ENCODE measurements at regions not wholly inside any gene's neighbourhood (a gene's known extent, or its start where the extent isn't known, plus 50 kb on each side); places are given as distances from the start of the nearest gene placed in this dataset.
"Not testable (repeated sequence)": the region's sequence is repeated elsewhere in the genome, so short reads cannot be mapped to it uniquely, and the experiment has no call there.

DNA sequence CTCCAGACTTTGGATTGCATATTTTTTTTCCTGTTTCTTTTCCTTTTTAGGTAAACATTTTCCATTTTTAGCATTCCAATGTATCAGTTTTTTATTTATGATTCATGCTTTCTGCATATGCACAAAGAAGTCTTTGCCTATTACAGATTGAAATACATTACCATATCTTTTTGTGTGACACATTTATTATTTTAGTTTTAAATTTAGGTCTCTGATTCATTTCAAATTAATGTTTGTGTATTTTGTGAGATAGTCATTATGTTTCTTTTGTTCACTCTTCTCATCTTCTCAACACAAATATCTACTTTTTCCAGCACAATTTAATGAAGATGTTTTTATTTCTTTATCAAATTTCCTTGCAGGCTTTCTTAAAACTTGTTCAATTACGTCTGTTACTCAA lies 838.0 kb upstream of the CDH18 start:
- not testable (repeated sequence) for DNase-seq (ENCODE audit: low spot score)

DNA sequence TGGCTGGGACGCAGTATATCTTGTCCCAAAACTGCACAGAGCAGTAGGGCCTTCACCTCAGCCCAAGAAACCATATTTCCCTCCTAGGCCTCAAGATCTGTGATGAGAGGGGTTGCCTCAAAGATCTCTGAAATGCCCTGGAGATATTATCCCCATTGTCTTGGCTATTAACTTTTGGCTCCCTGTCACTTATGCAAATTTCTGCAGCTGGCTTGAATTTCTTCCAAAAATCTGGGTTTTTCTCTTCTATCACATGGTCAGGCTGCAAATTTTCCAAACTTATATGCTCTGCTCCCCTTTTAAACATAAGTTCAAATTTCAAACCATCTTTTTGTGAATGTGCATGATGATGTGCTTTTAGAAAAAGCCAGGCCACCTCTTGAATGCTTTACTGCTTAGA lies 809.2 kb upstream of the CDH18 start:
- not testable (repeated sequence) for DNase-seq (ENCODE audit: low spot score)

DNA sequence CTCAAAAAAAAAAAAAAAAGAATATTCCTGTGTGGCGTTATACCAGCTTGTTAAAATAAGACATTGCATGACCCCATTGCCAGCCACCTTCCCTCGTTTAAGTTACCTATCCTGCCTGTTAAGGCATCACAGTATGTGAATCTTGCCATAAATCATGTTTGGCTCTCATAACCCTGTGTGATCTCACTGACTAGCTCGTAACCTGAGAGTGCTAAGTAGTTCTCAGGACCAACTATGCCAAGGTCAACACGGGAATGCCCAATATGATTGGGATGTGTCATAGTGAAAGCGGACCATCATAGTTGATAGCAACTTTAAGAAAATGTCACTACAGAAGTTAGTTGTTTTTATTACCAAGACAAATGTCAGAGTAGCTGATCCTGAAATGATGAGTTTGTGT lies 796.8 kb upstream of the CDH18 start:
- not testable (repeated sequence) for DNase-seq (ENCODE audit: low spot score)

DNA sequence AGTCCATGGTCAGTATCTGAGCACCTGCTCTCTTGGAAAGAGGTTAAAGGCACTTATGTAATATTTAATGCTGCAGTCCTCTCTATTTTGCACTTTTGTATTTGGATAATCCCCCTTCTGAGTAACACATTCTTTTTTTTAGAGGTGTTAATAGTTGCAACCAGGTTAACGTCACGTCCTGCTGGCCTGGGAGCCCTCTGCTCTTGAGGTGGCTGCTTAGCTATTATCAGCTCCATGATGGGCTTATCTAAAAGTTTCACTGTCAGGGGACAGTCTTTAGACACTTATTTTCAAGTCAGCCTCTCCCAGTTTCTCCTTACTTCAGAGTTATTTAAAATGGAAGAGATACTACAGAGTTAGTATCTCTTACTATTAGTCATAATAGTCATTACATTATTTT lies 795.5 kb upstream of the CDH18 start:
- DNase-seq (ENCODE audit: low spot score): not testable (repeated sequence)

DNA sequence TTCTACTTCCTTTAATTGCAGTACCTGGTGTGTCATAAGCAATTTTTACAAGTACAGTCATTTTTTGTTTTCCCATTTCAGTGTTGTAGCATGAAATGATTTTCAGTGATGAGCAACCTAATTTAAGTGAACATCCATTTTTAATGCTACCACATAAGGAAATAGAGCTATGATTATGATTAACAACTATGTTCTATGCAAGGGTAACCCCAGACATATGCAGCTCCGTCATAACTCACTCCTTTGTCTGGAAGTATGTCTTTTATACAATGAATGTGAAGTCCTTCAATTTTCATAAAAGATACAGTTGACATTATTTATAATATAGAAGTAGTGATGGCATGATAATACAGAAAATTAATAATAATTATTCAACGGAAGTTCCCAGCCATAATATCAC lies 783.3 kb upstream of the CDH18 start:
- DNase-seq (ENCODE audit: low spot score): not testable (repeated sequence)

DNA sequence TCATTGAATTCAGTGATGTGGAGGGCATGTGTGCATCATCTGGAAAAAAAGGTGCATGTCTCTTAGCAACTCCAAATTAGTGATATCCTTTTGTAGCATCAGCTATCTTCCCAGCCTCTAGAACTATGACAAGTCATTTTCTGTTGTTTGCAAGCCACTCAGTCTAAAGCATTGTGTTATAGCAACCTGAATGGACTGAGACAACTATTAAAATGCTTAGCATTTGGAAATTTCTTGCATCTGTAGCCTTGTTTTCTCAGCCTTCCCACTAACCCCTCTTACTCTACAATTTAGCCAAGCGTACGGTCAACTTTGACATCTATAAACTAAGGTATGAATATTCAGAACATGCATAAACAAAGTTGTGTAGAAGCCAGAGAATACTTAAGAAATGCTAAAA lies 777.1 kb upstream of the CDH18 start:
- not testable (repeated sequence) for DNase-seq (ENCODE audit: low spot score)

DNA sequence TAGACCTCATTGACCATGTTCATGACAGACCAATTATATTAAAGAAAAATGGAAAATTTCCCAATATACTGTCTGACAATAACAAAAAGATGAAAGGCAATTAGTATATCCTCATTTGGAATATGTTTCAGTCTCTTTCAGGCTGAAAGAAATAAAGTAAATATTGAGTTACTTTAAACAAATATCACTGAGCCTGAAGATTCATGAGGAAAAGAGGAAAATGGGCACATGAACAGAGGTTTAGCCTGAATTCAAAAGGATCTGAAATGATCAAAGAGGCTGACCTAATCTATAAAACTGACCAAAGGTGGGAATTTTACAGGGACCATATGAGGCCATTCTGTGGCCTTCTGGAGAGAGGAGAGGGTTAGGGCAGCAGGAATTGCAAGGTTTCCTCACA lies 771.5 kb upstream of the CDH18 start:
- not testable (repeated sequence) for DNase-seq (ENCODE audit: low spot score)

DNA sequence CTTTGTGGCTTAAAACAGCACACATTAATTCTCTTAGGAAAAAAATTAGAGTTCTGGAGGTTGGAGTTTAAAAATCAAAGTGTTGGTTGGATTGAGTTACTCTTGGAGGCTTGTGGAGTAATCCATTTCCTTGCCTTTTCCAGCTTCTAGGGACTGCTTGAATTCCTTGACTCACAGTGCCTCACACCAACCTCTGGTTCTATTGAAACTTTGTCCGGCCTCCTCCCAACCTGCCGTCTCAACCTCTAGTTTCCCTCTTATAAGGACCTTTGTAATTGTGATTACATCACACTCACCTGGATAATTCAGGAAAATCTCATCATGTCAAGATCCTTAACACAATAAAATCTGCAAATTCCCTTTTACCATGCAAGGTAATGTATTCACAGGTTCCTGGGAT lies 764.2 kb upstream of the CDH18 start:
- not testable (repeated sequence) for DNase-seq (ENCODE audit: low spot score)

DNA sequence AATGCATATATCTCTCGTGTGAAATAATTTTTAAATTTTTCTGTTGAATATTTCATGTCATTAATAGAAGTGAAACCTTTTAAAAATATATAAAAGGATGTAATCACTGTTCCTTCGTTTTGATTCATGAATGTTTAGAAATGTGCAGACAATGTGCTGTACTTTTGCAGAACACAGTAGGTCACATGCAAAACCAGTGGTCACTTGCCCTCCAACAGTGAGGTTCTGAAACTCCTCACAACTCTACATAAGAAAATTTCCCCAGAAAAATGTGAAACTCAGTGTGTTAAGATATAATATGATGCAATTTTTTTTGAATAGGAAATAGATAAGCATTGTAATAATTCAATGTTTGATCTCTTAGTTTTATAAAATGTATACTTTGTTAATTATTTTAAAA lies 747.7 kb upstream of the CDH18 start:
- DNase-seq (ENCODE audit: low spot score): not testable (repeated sequence)

DNA sequence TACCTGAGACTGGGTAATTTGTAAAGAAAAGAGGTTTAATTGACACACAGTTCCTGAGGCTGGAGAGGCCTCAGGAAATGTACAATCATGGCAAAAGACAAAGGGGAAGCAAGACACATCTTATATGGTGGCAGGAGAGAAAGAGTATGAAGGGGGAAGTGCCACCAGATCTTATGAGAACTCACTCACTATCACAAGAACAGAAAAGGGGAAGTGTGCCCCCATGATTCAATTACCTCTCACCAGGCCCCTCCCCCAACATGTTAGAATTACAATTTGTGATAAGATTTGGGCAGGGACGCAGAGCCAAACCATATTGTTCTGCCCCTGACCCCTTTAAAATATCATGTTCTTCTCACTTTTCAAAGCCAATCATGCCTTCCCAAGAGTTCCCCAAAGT lies 744.2 kb upstream of the CDH18 start:
- DNase-seq (ENCODE audit: low spot score): not testable (repeated sequence)

DNA sequence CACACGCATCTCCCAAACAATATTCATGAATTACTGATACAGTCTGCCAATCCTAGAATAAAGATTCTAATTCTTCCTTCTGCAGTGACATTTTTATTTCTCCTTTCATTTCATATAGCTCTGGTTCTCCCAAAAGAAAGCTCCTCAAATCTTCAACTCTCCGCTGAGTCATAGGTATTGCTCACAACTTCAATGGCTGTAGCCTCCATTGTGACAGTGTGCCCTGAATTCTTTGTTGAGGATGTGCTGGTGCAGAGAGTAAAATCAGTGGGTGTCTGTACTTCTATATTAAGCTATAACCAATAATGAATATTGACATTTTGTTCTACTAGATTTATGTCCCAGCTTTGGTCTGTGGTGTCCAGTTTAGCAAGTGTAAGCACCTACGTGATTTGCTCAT lies 733.3 kb upstream of the CDH18 start:
- not testable (repeated sequence) for DNase-seq (ENCODE audit: low spot score)

DNA sequence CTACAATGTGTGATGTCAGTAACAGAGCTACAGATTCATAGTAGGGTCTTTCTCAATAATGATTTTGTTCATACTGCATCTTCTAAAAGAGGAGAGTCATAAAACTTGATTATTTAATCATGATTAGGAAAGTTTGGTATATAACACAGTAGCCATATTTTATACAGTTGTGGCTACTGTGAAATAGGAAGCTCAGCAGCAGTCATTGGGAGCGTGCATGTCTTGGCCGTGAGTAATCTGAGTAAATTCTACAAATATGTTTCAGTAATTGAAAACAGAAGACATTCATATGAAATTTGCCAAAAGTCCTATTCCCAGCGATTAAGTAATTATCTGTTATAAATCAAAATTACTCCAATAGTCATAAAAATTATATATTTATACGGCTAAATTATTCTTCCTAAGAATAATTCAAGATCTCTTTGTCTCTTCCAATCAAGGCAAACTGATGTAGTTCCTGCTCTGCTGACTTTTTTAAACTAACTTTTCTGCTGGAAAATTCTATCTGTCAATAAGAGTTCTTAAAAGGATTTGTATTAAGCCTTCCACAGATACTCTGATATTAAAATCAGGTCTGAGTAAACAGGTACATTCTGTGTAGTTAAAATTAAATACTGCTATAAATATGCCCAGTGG lies 723.6 kb upstream of the CDH18 start:
- not testable (repeated sequence) for DNase-seq (ENCODE audit: low spot score)

DNA sequence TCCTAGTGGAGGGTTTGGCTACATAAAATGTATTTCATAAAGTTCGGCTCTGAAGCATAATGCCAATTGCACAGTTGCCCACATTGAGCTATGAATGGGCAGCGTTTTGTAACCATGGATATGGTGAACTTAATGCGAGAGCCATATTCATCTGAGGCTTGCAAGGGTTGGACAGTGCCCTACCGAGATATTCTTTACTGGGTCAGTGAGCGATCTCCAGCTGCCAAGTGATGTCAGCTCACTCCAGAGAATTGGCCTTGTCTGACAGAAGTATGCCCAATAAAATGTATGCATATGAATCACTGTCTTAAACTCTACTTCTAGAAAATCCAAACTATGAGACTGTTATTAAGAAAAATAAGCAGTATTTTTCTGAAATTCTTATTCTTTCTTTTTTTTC lies 719.6 kb upstream of the CDH18 start:
- not testable (repeated sequence) for DNase-seq (ENCODE audit: low spot score)

DNA sequence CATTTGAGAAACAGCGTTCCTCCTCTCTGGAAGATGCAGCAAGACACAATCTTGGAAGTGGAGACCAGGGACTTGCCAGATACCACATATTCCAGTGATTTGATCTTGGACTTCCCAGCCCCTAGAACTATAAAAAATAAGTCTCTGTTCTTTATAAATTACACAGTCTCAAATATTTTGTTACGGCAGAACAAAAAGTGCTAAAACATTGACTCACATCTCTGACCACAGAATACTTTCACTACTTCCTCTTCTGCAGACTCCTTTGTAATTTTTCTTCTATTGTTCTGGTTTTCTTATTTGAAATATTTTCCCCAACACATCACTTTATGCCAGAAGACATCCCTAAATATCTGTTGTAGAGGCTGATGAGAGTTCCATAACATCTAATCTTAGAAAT lies 706.1 kb upstream of the CDH18 start:
- DNase-seq (ENCODE audit: low spot score): no peak

DNA sequence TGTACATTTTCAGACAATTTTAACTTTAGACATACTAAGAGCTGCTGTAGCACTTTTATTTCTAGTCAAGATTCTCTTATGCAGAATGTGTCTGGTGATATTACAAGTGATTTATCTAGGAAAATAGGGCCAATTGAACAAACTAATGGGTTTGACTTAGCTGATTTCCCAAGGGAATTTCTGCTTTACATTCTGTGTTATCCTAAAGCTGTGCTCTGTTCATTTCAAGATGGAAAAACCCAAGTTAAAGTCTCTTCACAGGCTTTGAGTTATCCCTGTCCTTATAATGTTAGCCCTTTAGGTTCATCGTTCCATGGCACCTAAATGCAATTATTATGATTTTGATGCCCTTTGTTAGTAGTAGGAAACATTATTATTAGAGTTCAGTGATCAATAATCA lies 704.9 kb upstream of the CDH18 start:
- no peak for DNase-seq (ENCODE audit: low spot score)

DNA sequence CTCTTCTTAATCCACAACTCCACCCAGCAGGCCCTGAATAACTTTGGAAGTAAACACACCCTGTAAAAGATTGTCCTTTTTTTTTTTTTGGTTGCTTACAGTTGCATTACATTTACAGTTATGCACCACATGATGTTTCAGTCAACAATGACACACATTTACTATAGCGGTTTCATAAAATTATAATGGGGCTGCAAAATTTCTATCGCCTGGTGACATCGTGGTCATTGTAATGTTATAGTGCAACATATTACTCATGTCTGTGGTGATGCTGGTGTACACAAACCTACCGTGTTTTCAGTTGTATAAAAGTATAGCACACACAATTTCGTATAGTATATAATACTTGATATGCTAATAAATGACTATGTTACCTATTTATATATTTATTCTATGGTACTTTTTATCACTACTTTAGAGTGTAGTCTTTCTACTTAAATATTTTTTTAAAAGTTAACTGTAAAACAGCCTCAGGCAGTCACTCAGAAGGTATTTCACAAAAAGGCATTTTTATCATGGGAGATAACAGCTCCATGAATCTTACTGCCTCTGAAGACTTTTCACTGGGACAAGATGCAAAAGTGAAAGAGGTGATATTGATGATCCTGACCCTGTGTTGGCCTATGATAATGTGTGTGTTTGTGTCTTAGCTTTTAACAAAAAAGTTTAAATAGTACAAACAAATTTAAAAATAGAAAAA lies 695.4 kb upstream of the CDH18 start:
- no peak for DNase-seq (ENCODE audit: low spot score)

DNA sequence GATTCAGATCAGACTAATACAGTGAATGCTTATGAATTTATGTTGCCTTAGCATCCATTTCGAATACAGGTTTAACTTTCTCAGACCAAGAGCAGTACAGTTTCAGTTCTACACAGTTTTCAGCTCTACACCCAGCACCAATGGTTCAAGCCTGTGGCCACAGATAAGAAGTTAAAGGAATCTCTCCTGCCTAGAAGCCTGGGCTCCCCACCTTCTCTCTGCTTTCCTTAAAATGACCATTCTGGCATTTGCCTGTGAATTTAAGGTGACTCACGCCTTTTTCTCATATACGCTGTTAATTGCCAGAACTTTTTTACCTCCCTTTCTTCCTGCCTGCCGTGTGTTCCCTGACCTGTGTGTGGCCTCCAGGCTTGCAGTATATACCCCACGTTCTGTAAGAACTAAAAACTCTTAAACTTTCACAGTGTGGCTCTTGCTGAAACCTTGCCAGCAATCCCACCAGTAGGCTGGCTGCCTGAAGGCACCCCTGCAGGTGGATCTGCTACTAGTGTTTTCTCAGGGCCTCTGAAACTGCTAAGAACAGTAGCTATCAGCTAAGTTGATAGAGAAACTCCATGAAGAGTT lies 692.8 kb upstream of the CDH18 start:
- no peak for DNase-seq (ENCODE audit: low spot score)

DNA sequence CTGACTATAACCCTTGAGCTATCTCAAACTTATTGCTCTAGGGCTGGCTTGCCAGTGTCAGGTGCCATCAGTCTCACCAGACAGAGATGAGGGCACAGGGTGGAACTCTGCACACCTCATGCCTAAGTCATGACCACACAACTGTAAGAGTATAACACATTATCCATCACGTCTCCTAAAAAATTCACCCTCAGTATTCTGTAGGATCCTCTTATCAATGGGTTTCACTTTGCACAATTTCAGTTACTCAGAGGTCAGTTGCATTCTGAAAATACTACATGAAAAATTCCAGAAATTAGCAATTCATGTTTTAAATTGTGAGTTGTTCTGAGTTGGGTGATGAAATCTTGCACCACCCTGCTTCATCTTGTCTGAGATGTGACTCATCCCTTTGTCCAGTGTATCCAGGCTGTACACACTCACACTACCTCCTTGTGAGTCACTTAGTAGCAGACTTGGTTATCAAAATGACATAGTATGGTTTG lies 690.9 kb upstream of the CDH18 start:
- DNase-seq (ENCODE audit: low spot score): no peak

DNA sequence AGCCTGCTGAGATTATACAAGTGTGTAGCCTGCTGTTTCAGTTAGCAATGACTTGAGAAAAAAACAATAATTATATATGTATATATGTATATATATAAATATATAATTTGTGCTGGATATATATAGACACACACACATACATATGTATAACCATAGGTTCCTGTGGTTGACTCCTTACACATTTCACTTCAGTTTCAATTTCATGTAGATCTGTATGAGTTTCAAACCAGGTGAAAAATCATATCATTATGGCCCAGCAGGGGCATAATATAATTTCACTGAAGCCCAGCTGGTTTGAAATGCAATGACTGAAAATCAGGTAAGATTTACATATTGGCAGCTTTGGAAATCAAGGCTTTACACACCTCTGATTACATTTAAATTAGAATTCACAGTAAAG lies 690.4 kb upstream of the CDH18 start:
- DNase-seq (ENCODE audit: low spot score): no peak

DNA sequence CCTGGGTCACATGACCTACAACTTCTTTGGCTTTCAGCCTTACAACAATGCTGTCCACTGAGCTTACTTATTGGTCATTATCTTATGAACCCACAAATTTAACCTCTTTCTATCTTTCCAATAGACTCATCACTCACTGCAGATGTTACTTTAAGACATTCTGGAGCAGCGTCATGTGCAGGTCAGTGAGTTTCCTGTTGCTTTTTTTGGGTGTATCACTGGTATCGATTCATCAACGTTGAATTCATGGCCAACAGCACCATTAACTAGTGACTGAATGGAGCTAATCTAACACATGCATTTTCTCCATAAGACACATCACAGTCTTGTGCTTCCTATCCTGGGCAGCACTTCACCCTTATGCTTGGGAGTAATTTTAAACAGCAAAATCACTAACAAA lies 672.6 kb upstream of the CDH18 start:
- no peak for DNase-seq (ENCODE audit: low spot score)

DNA sequence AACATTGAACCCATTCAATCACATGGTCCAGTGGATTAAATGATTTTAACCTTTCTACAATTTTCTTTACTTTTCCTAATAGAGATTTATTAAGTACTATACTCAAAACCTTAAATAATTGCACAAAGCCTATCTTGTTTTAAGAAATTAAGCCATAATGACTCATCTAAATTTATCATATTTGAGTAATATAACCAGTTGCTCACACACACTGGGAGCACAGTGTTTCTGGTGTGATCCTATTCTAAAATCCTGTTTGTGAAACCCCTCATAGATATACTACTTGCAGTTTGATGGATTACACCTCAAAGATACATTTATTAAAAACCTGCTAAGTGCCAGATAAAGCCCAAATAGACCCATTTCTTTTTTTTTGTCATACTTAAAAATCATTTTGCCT lies 668.3 kb upstream of the CDH18 start:
- DNase-seq (ENCODE audit: low spot score): no peak

DNA sequence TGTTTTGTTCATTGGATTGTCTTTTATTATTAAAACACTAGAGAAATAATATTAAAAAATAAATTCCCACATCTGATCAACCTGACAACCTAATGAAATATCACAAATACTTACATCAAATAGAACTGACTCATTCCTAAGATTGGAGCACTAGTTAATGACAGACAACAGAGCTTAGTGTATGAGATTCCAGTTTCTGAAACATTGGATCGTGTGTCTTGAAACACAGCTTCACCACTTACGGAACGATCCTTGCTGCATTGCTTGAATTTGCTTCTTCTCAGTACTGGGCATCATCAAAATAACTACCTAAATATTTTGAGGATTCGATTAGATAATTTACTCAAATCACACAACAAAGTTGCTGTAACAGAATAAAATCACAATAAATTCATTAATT lies 667.2 kb upstream of the CDH18 start:
- no peak for DNase-seq (ENCODE audit: low spot score)

DNA sequence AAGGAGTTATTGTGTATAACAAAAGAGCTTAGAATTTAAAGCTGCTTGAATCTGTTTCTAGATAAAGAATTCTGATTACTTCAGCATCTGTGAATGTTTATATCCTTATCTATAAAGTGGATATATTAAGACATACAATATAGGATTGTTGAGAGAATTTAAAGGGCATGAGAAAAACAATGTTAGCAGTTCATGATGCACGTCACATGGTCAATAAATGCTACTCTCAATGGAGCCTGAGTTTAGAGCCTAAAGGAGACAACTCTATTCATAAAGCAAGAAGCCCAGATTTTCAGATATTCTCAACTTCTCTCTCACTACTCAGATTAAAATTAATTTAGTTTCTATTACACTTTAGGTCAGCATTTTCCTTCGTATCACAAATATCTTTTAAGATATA lies 666.7 kb upstream of the CDH18 start:
- no peak for DNase-seq (ENCODE audit: low spot score)

DNA sequence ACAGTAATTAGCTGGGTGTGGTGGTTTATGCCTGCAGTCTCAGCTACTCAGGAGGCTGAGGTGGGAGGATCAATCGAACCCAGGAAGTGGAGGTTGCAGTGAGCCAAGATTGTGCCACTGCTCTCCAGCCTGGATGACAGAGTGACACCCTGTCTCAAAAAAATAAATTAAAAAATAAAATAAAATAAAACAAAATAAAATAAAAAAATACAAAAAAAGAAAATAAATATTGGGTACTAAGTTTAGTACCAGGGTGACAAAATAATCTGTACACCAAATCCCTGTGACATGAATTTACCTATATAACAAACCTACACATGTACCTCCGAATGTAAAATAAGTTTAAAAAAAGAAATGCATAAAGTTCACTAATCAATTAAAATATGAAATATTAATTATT lies 666.0 kb upstream of the CDH18 start:
- no peak for DNase-seq (ENCODE audit: low spot score)
